NCI-H526 (cell line): ENCODE measurements at regions not wholly inside any gene's neighbourhood (a gene's known extent, or its start where the extent isn't known, plus 50 kb on each side); places are given as distances from the start of the nearest gene placed in this dataset.
A peak's percentile ranks its signal among the peaks of the same experiment; 100 is the strongest.

ENCODE experiments used
- DNase-seq, 2 experiments: peaks; one replicate each; lab custom pipeline; 2025; lab: John Stamatoyannopoulos, UW

DNA sequence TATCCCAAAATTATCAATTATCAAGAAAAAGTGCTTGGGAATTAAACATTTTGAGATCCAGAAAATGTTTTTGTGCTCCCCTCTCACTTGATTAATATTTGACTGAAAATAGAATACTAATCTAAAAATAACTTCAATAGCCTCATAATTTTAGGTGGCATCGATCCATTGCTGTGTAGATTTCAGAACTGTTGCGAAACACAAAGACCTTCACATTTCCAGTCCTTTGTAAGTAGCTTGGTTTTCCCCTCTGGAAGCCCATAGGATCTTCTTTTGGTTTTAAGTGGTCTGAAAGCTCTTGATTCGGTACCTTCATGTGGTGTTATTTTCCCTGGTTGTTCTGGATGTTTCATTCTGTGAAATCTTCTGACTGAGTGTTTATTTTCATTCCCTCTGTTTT, 176.5 kb downstream of the NUFIP1 start:
- no peak for DNase-seq

DNA sequence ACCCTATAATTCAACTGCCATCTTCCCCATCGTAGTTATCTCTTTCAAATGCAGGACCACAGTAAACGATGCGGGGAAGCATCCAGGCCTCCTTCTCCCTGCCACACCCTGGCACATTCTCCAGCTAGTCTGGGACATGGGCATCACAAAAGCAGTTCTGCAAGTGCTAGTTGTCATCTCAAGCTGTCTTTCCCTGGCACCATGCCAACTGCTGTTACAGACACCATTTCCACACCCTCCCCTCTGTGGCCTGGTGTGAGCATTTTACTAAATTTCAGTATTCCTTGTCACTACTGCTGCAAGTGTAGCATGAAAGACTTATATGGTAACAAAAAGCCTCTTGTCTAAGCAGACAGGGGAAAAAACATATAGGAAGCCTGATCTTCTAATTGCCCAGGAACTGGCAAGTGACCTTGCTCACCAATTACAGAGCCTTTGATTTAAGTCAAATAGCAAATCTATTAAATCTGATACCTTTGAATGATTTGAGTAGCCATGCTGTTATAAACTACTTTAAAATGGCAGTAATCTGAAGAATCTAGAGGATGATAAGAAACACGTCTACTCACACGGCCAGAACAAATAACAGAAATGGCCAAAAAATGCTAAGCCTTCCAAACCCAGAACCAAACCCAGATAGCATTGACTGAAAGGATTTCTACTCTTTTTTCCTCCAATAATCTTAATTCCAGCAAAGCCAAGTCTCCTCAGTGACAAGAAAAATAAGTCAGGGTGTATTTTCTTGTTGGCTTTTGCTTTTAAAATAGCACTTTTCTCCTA, 179.0 kb downstream of the NUFIP1 start:
- DNase-seq: peak in 1 of 2 experiments; percentile 30

DNA sequence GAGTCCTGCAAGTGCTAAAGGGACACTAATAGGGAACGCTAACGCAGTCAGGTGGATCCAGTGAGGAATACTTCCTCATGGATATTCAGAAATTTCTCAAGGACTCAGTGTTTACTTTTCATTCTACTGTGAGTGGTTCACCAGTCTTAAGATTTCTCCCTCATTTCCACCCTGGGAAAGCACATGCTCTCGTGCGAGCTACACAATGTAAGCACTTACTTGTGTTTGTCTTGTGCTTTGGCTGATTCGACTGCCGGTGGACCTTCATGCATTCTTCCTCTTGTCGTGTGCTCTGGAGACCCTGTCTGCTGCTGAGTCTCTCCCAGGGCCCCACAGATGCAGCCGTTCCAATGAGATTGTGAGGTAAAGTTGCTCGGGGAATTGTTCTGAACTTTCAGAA, 180.1 kb downstream of the NUFIP1 start:
- DNase-seq: no peak

GRCh38 chr13:44808185-44808584, 181.1 kb downstream of the NUFIP1 start:
- DNase-seq: no peak

DNA sequence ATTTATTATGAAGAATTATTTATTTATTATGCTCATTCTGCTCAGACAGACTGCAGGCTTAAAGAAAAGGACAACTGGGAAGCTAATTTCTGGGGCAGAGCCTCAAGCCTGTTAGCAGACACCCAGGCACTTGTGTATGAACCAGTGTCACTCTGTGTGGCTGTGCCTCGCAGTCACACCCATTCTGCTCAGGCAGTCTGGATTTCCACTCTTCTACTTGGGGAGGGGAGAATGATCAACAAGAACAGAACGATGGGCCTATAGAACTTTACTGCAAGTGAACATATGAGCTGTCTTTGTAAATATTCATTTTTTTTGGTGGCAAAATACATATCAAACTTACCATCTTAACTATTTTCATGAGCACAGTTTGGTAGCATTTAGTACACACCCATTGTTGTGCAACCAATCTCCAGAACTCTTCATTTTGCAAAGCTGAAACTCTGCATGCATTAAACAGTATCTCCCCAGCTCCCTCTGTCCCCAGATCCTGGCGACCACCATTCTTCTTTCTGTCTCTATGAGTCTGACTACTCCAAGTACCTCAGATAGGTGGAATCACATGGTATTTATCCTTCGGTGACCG, 181.7 kb downstream of the NUFIP1 start:
- no peak for DNase-seq

DNA sequence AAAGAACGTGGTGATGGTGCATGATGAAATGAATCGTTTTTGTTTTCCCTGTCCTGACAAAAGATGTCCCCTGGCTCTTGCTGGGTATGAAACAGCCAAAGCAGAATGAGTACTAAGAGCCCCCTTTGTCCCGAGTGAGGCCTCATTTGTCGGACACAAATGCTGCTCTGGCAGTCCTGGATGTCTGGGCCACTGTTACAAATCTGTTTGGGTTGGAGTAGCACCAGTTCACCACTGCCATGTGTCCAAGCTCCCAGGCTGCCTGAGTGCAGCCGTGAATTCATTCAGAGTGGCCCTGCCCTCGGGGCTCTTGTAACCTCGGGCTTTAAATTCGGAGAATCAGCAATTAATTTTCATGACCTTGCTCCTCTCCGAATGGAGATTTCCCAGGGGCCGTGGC, 182.4 kb downstream of the NUFIP1 start:
- no peak for DNase-seq

GRCh38 chr13:44805585-44805984, 183.7 kb downstream of the NUFIP1 start:
- no peak for DNase-seq

- no peak for DNase-seq
Measured at GRCh38 chr13:44803390-44803789, 185.9 kb downstream of the NUFIP1 start.

DNA sequence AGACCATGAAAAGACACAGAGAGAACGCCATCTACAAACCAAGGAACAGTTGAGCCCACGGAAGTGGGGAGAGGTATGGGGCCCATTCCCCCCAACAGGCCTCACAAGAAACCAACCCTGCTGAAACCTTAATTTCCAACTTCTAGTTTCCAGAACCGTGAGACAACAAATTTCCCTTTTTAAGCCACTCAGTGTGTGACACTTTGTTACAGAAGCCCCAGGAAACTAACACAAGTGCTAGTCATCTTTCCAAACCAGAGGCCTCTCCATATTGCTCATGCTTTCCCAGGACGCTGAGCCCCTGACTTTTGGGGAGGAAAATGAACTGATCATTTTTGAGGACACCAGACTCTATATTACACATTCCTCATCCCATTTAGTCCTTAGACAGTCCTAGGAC, 186.8 kb downstream of the NUFIP1 start:
- DNase-seq: no peak

DNA sequence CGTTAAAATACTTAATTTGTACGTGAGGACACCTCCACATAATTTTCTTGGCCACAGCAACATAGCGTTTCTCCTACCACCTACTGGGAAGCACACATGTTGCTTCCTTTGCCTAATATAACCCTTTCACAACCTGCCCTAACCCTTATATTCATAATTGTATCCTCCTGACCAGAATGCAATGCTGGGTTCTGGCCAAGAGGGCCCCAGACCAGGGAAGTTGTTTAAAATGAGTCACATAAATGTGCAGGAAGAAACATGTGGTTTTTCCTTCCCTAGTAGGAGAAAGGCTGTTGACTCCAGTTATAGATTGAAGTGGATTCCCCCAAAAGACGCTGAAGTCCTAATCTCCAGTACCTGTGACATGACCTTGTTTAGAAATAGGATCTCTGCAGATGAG, 187.3 kb downstream of the NUFIP1 start:
- DNase-seq: no peak

- no peak for DNase-seq
Measured at GRCh38 chr13:44800626-44801025, 188.6 kb downstream of the NUFIP1 start.

GRCh38 chr13:44797685-44798084, 191.6 kb downstream of the NUFIP1 start:
- DNase-seq: no peak

- DNase-seq: peak in 1 of 2 experiments; percentile 81
Measured at GRCh38 chr13:44796597-44797490, 192.4 kb downstream of the NUFIP1 start.

- peak in 1 of 2 experiments; percentile 58 for DNase-seq
Measured at GRCh38 chr13:44796039-44796438, 193.2 kb downstream of the NUFIP1 start.

DNA sequence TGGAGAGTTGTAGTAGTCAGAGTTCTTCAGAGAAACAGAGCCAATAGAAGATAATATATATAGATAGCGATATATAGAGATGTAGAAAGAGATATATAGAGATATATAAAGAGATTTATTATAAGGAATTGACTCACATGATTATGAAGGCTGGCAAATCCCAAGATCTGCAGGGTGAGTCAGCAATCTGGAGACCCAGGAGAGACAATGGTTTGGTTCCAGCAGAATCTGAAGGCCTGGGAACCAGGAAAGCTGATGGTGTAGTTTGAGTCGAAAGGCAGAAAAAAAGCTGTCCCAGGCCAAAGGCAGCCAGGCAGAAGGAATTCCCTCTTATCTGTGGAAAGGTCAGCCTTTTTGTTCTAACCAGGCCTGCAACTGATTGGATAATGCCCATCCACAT, 194.1 kb downstream of the NUFIP1 start:
- DNase-seq: no peak

DNA sequence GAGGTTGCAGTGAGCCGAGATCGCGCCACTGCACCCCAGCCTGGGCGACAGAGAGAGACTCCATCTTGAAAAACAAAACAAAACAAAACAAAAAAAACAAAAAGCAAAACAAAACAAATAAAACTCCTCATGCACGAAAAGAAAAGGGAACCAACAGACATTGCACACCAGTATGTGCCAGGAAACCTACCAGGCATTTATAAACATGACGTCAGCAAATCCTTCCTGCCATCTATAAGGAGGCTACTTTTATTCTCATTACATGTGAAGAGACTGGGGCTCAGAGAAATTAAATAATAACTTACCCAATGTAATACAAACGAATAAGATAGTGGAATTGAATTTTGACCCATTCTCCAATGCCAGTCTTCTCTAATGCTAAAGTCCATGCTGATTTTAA, 197.2 kb downstream of the NUFIP1 start:
- DNase-seq: no peak

- DNase-seq: no peak
Measured at GRCh38 chr13:44790289-44790688, 199.0 kb downstream of the NUFIP1 start.

GRCh38 chr13:44787617-44788016, 201.7 kb downstream of the NUFIP1 start:
- no peak for DNase-seq

GRCh38 chr13:44786756-44787155, 202.5 kb downstream of the NUFIP1 start:
- no peak for DNase-seq

- no peak for DNase-seq
Measured at GRCh38 chr13:44785401-44785800, 203.9 kb downstream of the NUFIP1 start.

- DNase-seq: no peak
Measured at GRCh38 chr13:44784708-44785080, 204.6 kb downstream of the NUFIP1 start.

DNA sequence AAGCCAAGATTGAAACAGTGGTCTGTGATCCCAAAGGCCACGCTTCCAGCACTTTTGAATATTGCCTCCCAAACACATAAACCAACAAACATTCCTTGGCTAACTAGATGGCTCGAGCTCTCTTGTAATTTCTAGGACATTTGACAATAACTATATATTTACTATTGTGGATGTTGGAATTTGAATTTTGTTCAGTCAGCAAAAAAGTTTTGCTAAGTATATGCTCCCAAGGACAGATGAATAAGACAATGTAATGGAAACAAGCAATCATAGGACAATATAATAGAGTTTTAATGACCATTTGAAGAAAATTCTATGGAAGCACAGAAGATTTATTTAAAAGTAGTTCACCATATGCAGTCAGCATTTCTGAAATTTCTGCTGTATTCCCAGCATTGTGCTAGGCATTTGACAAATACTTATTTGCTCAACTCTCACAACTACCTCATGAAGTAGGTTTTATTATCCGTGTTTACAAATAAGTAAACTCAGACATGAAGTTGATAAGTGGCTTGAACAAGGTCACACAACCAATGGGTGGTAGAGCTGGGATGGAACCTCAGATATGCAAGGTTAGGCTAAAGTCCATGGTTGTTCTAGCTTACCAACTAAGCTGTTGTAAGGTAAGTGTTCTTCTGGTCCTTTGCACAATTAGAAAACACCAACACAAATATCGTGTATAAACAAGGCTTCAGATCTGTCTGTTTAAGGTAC, 205.1 kb downstream of the NUFIP1 start:
- DNase-seq: no peak
